VCaP (cell line): ENCODE measurements at regions not wholly inside any gene's neighbourhood (a gene's known extent, or its start where the extent isn't known, plus 50 kb on each side); places are given as distances from the start of the nearest gene placed in this dataset.

ENCODE experiments used
- H3K27ac ChIP-seq: fragments of 450-650 bp; 2 replicates; pipeline ENCODE4 v1.5.1; 2017
- CTCF ChIP-seq: fragments of 450-650 bp; conservative IDR thresholded peaks from 2 replicates; pipeline ENCODE4 v1.5.1; 2017; ENCODE audit warnings: mild to moderate bottlenecking, moderate library complexity

- H3K27ac ChIP-seq, result no peak overlapping the region
- no peak for TF ChIP-seq CTCF
Observed at GRCh38 chr1:195335541-195335940, 1272.7 kb downstream of the KCNT2 start.

- no peak for TF ChIP-seq CTCF
- no peak overlapping the region for H3K27ac ChIP-seq
Observed at GRCh38 chr1:195332102-195332501, 1276.1 kb downstream of the KCNT2 start.

- H3K27ac ChIP-seq, result no peak overlapping the region
- TF ChIP-seq CTCF, result no peak
Observed at GRCh38 chr1:195328681-195329080, 1279.6 kb downstream of the KCNT2 start.

GRCh38 chr1:195328102-195328501 is 1280.1 kb downstream of the KCNT2 start:
- TF ChIP-seq CTCF, result no peak
- no peak overlapping the region for H3K27ac ChIP-seq

- no peak for TF ChIP-seq CTCF
- no peak overlapping the region for H3K27ac ChIP-seq
Observed at GRCh38 chr1:195327361-195327760, 1280.9 kb downstream of the KCNT2 start.

- H3K27ac ChIP-seq, result no peak overlapping the region
- TF ChIP-seq CTCF, result no peak
Observed at GRCh38 chr1:195326325-195326724, 1281.9 kb downstream of the KCNT2 start.

GRCh38 chr1:195325181-195325580 is 1283.1 kb downstream of the KCNT2 start:
- TF ChIP-seq CTCF, result no peak
- no peak overlapping the region for H3K27ac ChIP-seq

- TF ChIP-seq CTCF, result no peak
Observed at GRCh38 chr1:195306281-195306680, 1302.0 kb downstream of the KCNT2 start.

More at GRCh38 chr1:195306281-195306680, 1302.0 kb downstream of the KCNT2 start:
- H3K27ac ChIP-seq, result no peak overlapping the region
